Erythroblast (primary cell): ENCODE measurements at regions not wholly inside any gene's neighbourhood (a gene's known extent, or its start where the extent isn't known, plus 50 kb on each side); places are given as distances from the start of the nearest gene placed in this dataset.

Experiments
- GATA1 ChIP-seq: IDR thresholded peaks from 2 replicates; pipeline ENCODE4 v1.6.1; 2011; ENCODE audit warnings: low read depth, mild to moderate bottlenecking, control low read depth, low read length, moderate library complexity
- POLR2A ChIP-seq: IDR thresholded peaks from 2 replicates; pipeline ENCODE4 v1.6.1; 2011; ENCODE audit warnings: mild to moderate bottlenecking, low read length

GRCh38 chr2:147679191-147679954, 165.5 kb upstream of the ACVR2A start:
- no peak for TF ChIP-seq POLR2A
- TF ChIP-seq GATA1, result no peak
